SK-N-SH (cell line): ENCODE measurements at regions not wholly inside any gene's neighbourhood (a gene's known extent, or its start where the extent isn't known, plus 50 kb on each side); places are given as distances from the start of the nearest gene placed in this dataset.

Experiments used
- CTCF ChIA-PET: fragments of 300-600, 350-600 bp; formaldehyde crosslinking; extraction: SDS; loops from one replicate; lab custom pipeline; 2021; lab: Yijun Ruan, JAX
- POLR2A ChIA-PET: fragments of 350-600 bp; sonication (Branson Sonifier 250); formaldehyde crosslinking; extraction: SDS; loops from one replicate; lab custom pipeline; 2020; ENCODE audit warnings: antibody characterized with exemption, inconsistent platforms; lab: Yijun Ruan, JAX
- DNase-seq: peaks from one replicate; pipeline ENCODE4 v3.0.0; 2012
- H2AFZ ChIP-seq: fragments of 200-600 bp; sonication (generic); 2 replicates; pipeline ENCODE4 v1.8.1; 2016; ENCODE audit warnings: antibody characterized with exemption, mild to moderate bottlenecking, low read depth
- H3F3A ChIP-seq: fragments of 200-600 bp; sonication (generic); replicated peaks from 2 replicates; pipeline ENCODE3; 2016; ENCODE audit warnings: antibody characterized with exemption, mild to moderate bottlenecking; ENCODE audit not compliant: insufficient read depth
- H3K27ac ChIP-seq, 2 experiments: fragments of 200-500 bp in 1 of 2; fragments of 200-600 bp in 1 of 2; sonication (Bioruptor generic) in 1 of 2; sonication (generic), shearing (Covaris generic) in 1 of 2; 2 replicates each; pipeline versions ENCODE4 v1.5.1 to v1.6.1; 2014 to 2016; ENCODE audit warnings: low read depth in 2 of 2, inconsistent platforms in 1 of 2, low read length in 1 of 2, mild to moderate bottlenecking in 1 of 2, mixed read lengths in 1 of 2
- H3K27me3 ChIP-seq: fragments of 200-600 bp; sonication (generic), shearing (Covaris generic); 2 replicates; pipeline ENCODE4 v1.6.1; 2016; ENCODE audit warnings: mixed run types; ENCODE audit not compliant: insufficient read depth
- H3K36me3 ChIP-seq, 2 experiments: fragments of 200-500 bp in 1 of 2; fragments of 200-600 bp in 1 of 2; sonication (Bioruptor generic) in 1 of 2; sonication (generic) in 1 of 2; replicated peaks in 1 of 2; 2 replicates each; pipeline versions ENCODE3 to v1.5.1; 2014 to 2016; ENCODE audit warnings: low read length in 1 of 2, mild to moderate bottlenecking in 1 of 2; ENCODE audit not compliant: insufficient read depth in 2 of 2, control insufficient read depth in 1 of 2
- H3K4me1 ChIP-seq, 2 experiments: fragments of 200-500 bp in 1 of 2; fragments of 200-600 bp in 1 of 2; sonication (Bioruptor generic) in 1 of 2; sonication (generic), shearing (Covaris generic) in 1 of 2; 2 replicates each; pipeline versions ENCODE4 v1.5.1 to v1.6.1; 2014 to 2016; ENCODE audit warnings: low read depth in 1 of 2, low read length in 1 of 2, mixed run types in 1 of 2; ENCODE audit not compliant: insufficient read depth in 2 of 2, control insufficient read depth in 1 of 2
- H3K4me2 ChIP-seq: fragments of 200-600 bp; sonication (generic), shearing (Covaris generic); 2 replicates; pipeline ENCODE4 v1.6.1; 2017; ENCODE audit warnings: mixed run types
- H3K4me3 ChIP-seq, 2 experiments: fragments of 200-500 bp in 1 of 2; fragments of 200-600 bp in 1 of 2; sonication (Bioruptor generic) in 1 of 2; sonication (generic), shearing (Covaris generic) in 1 of 2; 2 replicates each; pipeline versions ENCODE4 v1.5.1 to v1.8.1; 2014 to 2016; ENCODE audit warnings: low read depth in 2 of 2, inconsistent platforms in 1 of 2, low read length in 1 of 2, mild to moderate bottlenecking in 1 of 2, mixed read lengths in 1 of 2, moderate library complexity in 1 of 2
- H3K79me2 ChIP-seq: fragments of 200-600 bp; sonication (generic); 2 replicates; pipeline ENCODE4 v1.8.1; 2017; ENCODE audit warnings: mild to moderate bottlenecking; ENCODE audit not compliant: insufficient read depth
- H3K9ac ChIP-seq: fragments of 200-600 bp; sonication (generic); 2 replicates; pipeline ENCODE4 v1.6.1; 2017; ENCODE audit warnings: mixed run types
- H3K9me2 ChIP-seq: fragments of 200-600 bp; sonication (generic); 2 replicates; pipeline ENCODE4 v1.6.1; 2017; ENCODE audit warnings: mixed run types
- H3K9me3 ChIP-seq: fragments of 200-600 bp; sonication (generic); 2 replicates; pipeline ENCODE4 v1.6.1; 2017; ENCODE audit warnings: mixed run types, mild to moderate bottlenecking, moderate library complexity
- H4K20me1 ChIP-seq: fragments of 200-600 bp; sonication (generic); 2 replicates; pipeline ENCODE4 v1.6.1; 2017; ENCODE audit warnings: mild to moderate bottlenecking, mixed run types; ENCODE audit not compliant: insufficient read depth
- CHD2 ChIP-seq: fragments of 150-350 bp; IDR thresholded peaks from 2 replicates; pipeline ENCODE4 v1.6.1; 2018; ENCODE audit warnings: low read length; ENCODE audit not compliant: partially characterized antibody
- CTCF ChIP-seq: fragments of 200-600 bp; sonication (generic); IDR thresholded peaks from 2 replicates; pipeline ENCODE4 v1.6.1; 2017; ENCODE audit warnings: antibody characterized with exemption, mild to moderate bottlenecking, moderate library complexity
- EZH2phosphoT487 ChIP-seq: fragments of 200-600 bp; sonication (generic); IDR thresholded peaks from 2 replicates; pipeline ENCODE4 v1.6.1; 2017; ENCODE audit warnings: low read depth, mixed run types, mild to moderate bottlenecking, antibody characterized with exemption, moderate library complexity, borderline replicate concordance
- FOXM1 ChIP-seq: IDR thresholded peaks from 2 replicates; pipeline ENCODE4 v1.4.0; 2012; ENCODE audit warnings: low read depth, mild to moderate bottlenecking
- GABPA ChIP-seq: IDR thresholded peaks from 2 replicates; pipeline ENCODE4 v1.4.0; 2012; ENCODE audit warnings: low read depth, mild to moderate bottlenecking
- GATA2 ChIP-seq: sonication (generic); formaldehyde crosslinking; IDR thresholded peaks from 2 replicates; pipeline ENCODE4 v1.5.0; 2020; ENCODE audit warnings: mild to moderate bottlenecking, missing genetic modification reagents
- JUND ChIP-seq: IDR thresholded peaks from 2 replicates; pipeline ENCODE4 v1.4.0; 2012
- MEF2A ChIP-seq: IDR thresholded peaks from 2 replicates; pipeline ENCODE4 v1.4.0; 2012; ENCODE audit warnings: low read depth, borderline replicate concordance
- MXI1 ChIP-seq: IDR thresholded peaks from 2 replicates; pipeline ENCODE4 v1.6.1; 2012; ENCODE audit warnings: mild to moderate bottlenecking, low read depth, low read length, improper control_type of control experiment
- PBX3 ChIP-seq: IDR thresholded peaks from 2 replicates; pipeline ENCODE4; 2012
- RAD21 ChIP-seq: IDR thresholded peaks from 2 replicates; pipeline ENCODE4 v1.6.1; 2012; ENCODE audit warnings: mild to moderate bottlenecking, low read length
- RCOR1 ChIP-seq: fragments of 150-350 bp; IDR thresholded peaks from 2 replicates; pipeline ENCODE4 v1.6.1; 2017; ENCODE audit warnings: antibody characterized with exemption, low read length
- REST ChIP-seq: IDR thresholded peaks from 2 replicates; pipeline ENCODE4 v1.6.1; 2012; ENCODE audit warnings: mild to moderate bottlenecking, low read depth, low read length, moderate library complexity
- RXRA ChIP-seq: IDR thresholded peaks from 2 replicates; pipeline ENCODE4 v1.4.0; 2012; ENCODE audit warnings: low read depth, mild to moderate bottlenecking, borderline replicate concordance
- SMC3 ChIP-seq: IDR thresholded peaks from 2 replicates; pipeline ENCODE4 v1.6.1; 2012; ENCODE audit warnings: low read depth, low read length, improper control_type of control experiment
- ZBTB33 ChIP-seq: IDR thresholded peaks from 2 replicates; pipeline ENCODE4 v1.4.0; 2012; ENCODE audit warnings: low read depth, borderline replicate concordance
- WGBS: methylation state at CpG from one replicate; pipeline ENCODE4 v1.1.6; 2017; ENCODE audit warnings: low lambda C conversion rate; 5-methylcytosine and 5-hydroxymethylcytosine counted together

- no peak for TF ChIP-seq ZBTB33
- no peak for TF ChIP-seq MEF2A
- TF ChIP-seq GATA2 (CRISPR knock-in tag): no peak
- TF ChIP-seq PBX3: no peak
- TF ChIP-seq RAD21: no peak
- no peak for TF ChIP-seq CTCF
- TF ChIP-seq EZH2phosphoT487: no peak
- no peak for TF ChIP-seq FOXM1
- TF ChIP-seq, all 33 proteins: peak for 0
Measured at GRCh38 chr10:23829556-23829955, 379.4 kb upstream of the KIAA1217 start (continued).

GRCh38 chr10:23834091-23834490 is 374.8 kb upstream of the KIAA1217 start:
- H3K4me1 ChIP-seq: no peaks in the 10 kb centered on the region
- no peak overlapping the region for H3K9ac ChIP-seq
- no peak overlapping the region for H3K4me2 ChIP-seq
- no peak overlapping the region for H3K27ac ChIP-seq
- no peaks in the 10 kb centered on the region for H3K9me2 ChIP-seq
- DNase-seq: no peak
- H3K79me2 ChIP-seq: no peaks in the 10 kb centered on the region
- H3K9me3 ChIP-seq: no peaks in the 10 kb centered on the region
- H3F3A ChIP-seq: no peaks in the 10 kb centered on the region
- H4K20me1 ChIP-seq: no peaks in the 10 kb centered on the region
- H2AFZ ChIP-seq: no peak overlapping the region
- no peak overlapping the region for H3K4me3 ChIP-seq
- ChIA-PET POLR2A (no interaction called here), CTCF (no interaction called here)
- no peaks in the 10 kb centered on the region for H3K36me3 ChIP-seq
- no peaks in the 10 kb centered on the region for H3K27me3 ChIP-seq
- TF ChIP-seq JUND (no peak), GABPA (no peak), RCOR1 (no peak), MEF2A (no peak)

GRCh38 chr10:23850631-23851030 is 358.3 kb upstream of the KIAA1217 start:
- H3F3A ChIP-seq: no peaks in the 10 kb centered on the region
- DNase-seq: no peak
- POLR2A ChIA-PET: no interaction called here

More at GRCh38 chr10:23850631-23851030, 358.3 kb upstream of the KIAA1217 start:
- Histone ChIP-seq H3K27me3 (no peaks in the 10 kb centered on the region), H4K20me1 (no peaks in the 10 kb centered on the region), H3K4me3 (no peak overlapping the region), H3K36me3 (no peaks in the 10 kb centered on the region), H3K79me2 (no peaks in the 10 kb centered on the region), H3K27ac (no peak overlapping the region), H3K9me2 (no peaks in the 10 kb centered on the region), H3K9ac (no peak overlapping the region), H3K4me2 (no peak overlapping the region), H2AFZ (no peak overlapping the region), H3K4me1 (no peaks in the 10 kb centered on the region), H3K9me3 (no peaks in the 10 kb centered on the region)
- no peak for TF ChIP-seq SMC3
- TF ChIP-seq RXRA: no peak
- TF ChIP-seq CTCF: no peak
- TF ChIP-seq RAD21: no peak
- no peak for TF ChIP-seq MXI1
- no peak for TF ChIP-seq REST
- no peak for TF ChIP-seq CHD2
- WGBS: 21% methylated on average over 2 of the region's 2 CpGs
- CTCF ChIA-PET: no interaction called here
